Duodenal mucosa (tissue), 2 donors: ENCODE measurements at regions not wholly inside any gene's neighbourhood (a gene's known extent, or its start where the extent isn't known, plus 50 kb on each side); places are given as distances from the start of the nearest gene placed in this dataset.

Experiments
- H3K27ac ChIP-seq: one replicate; pipeline ENCODE4 v1.7.0; 2013; ENCODE audit warnings: low read depth, low read length
- H3K27me3 ChIP-seq, 2 donors: one replicate each; pipeline ENCODE4 v1.7.0; 2013; ENCODE audit warnings: low read length in 2 of 2, control low read depth in 1 of 2; ENCODE audit not compliant: insufficient read depth in 2 of 2, control insufficient read depth in 1 of 2
- H3K36me3 ChIP-seq, 2 donors: one replicate each; pipeline ENCODE4 v1.7.0; 2013; ENCODE audit warnings: low read length in 2 of 2, control low read depth in 1 of 2; ENCODE audit not compliant: insufficient read depth in 2 of 2, control insufficient read depth in 1 of 2
- H3K4me1 ChIP-seq, 2 donors: one replicate each; pipeline ENCODE4 v1.7.0; 2013; ENCODE audit warnings: low read length in 2 of 2, control low read depth in 1 of 2; ENCODE audit not compliant: insufficient read depth in 2 of 2, control insufficient read depth in 1 of 2
- H3K4me3 ChIP-seq, 2 donors: one replicate each; pipeline ENCODE4 v1.7.0; 2013; ENCODE audit warnings: low read length in 2 of 2, low read depth in 1 of 2
- H3K9ac ChIP-seq, 2 donors: one replicate each; pipeline ENCODE4 v1.7.0; 2013; ENCODE audit warnings: low read length in 2 of 2, low read depth in 1 of 2
- H3K9me3 ChIP-seq, 2 donors: one replicate each; pipeline ENCODE4 v1.7.0; 2013; ENCODE audit warnings: low read length in 2 of 2, control low read depth in 1 of 2; ENCODE audit not compliant: control insufficient read depth in 1 of 2

GRCh38 chr1:115145226-115145625 is 55.9 kb upstream of the TSPAN2 start:
- Histone ChIP-seq H3K4me1 (no peaks in the 10 kb centered on the region), H3K27ac (no peak overlapping the region), H3K4me3 (no peak overlapping the region), H3K27me3 (peaks cover 0 to 2% of the 10 kb centered on the region in 2 donors), H3K9me3 (no peaks in the 10 kb centered on the region), H3K36me3 (no peaks in the 10 kb centered on the region), H3K9ac (no peak overlapping the region)

DNA sequence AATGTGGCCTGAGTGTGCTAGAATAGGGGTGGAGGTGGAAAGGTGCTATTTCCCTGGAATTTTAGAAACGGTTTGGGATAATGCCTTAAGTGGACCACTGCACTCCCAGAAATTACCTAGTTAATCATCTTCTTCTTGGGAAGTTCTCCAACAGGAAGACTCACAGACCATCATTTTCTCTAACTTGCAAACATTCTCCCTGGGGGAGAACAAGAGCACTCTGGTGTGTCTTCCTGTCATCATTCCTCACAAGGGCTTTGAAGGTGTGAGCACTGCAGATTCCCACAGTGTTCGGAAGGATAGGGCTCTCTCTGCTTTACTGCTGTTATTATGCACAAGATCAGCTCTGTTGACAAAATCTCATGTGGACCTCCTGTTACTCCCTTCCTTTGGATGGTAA is 54.9 kb upstream of the TSPAN2 start:
- Histone ChIP-seq H3K9ac (no peak overlapping the region), H3K27me3 (peaks cover 0 to 2% of the 10 kb centered on the region in 2 donors), H3K4me3 (no peak overlapping the region), H3K36me3 (no peaks in the 10 kb centered on the region), H3K4me1 (no peaks in the 10 kb centered on the region), H3K27ac (no peak overlapping the region), H3K9me3 (no peaks in the 10 kb centered on the region)

- H3K4me3 ChIP-seq: no peak overlapping the region
- H3K27me3 ChIP-seq: peaks cover 0 to 2% of the 10 kb centered on the region in 2 donors
- no peak overlapping the region for H3K9ac ChIP-seq
- no peaks in the 10 kb centered on the region for H3K36me3 ChIP-seq
- no peak overlapping the region for H3K27ac ChIP-seq
- H3K4me1 ChIP-seq: no peaks in the 10 kb centered on the region
- H3K9me3 ChIP-seq: no peaks in the 10 kb centered on the region
These were observed 53.3 kb upstream of the TSPAN2 start for GRCh38 chr1:115142616-115143015.

DNA sequence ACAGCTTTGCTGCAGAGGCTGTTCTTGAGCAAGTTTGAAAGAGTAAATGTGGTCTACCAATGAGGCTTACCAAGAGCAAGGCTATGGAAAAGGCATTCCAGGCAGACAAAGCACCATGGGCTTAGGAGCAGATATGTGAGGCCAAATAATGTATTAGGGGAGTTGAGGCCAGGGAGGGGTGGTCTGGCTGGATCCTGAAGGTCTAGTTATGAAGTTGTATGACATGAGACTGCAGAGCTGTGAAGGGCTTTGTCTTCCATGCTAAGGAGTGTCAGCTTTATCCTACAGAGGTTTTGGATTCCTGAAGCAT is 51.8 kb upstream of the TSPAN2 start:
- no peaks in the 10 kb centered on the region for H3K4me1 ChIP-seq
- no peaks in the 10 kb centered on the region for H3K36me3 ChIP-seq
- H3K27ac ChIP-seq: no peak overlapping the region
- peaks cover 0 to 2% of the 10 kb centered on the region in 2 donors for H3K27me3 ChIP-seq
- H3K4me3 ChIP-seq: no peak overlapping the region
- H3K9ac ChIP-seq: no peak overlapping the region
- H3K9me3 ChIP-seq: no peaks in the 10 kb centered on the region

- no peaks in the 10 kb centered on the region for H3K4me1 ChIP-seq
These were observed 51.3 kb upstream of the TSPAN2 start for GRCh38 chr1:115140442-115141144.

DNA sequence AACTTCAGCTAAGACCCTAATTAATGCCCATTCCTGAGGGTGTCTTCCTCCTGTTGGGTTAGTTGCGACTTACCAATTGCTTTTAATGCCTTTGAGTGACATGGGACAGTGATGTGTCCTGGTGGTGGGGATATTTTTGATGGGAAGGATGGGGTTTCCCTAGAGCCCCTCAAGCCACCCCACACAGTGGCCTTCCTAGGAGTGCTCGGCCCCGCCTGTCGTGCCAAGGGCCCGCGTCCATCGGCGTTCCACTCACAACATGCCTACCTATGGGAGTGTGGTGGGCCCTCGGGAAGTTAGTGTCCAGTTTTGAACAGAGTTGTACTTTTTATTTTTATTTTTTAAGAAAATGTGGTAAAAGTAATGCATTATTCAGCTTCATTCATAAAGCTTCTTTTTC is 50.1 kb upstream of the TSPAN2 start:
- Histone ChIP-seq H3K27me3 (peaks cover 0 to 2% of the 10 kb centered on the region in 2 donors), H3K4me3 (no peak overlapping the region), H3K4me1 (no peaks in the 10 kb centered on the region), H3K9me3 (no peaks in the 10 kb centered on the region), H3K9ac (no peak overlapping the region), H3K36me3 (no peaks in the 10 kb centered on the region), H3K27ac (no peak overlapping the region)

More at GRCh38 chr1:115140442-115141144, 51.3 kb upstream of the TSPAN2 start:
- no peak overlapping the region for H3K4me3 ChIP-seq
- H3K27me3 ChIP-seq: peaks cover 0 to 2% of the 10 kb centered on the region in 2 donors
- H3K27ac ChIP-seq: no peak overlapping the region
- no peaks in the 10 kb centered on the region for H3K36me3 ChIP-seq
- H3K9me3 ChIP-seq: no peaks in the 10 kb centered on the region
- no peak overlapping the region for H3K9ac ChIP-seq
